GM19452 (cell line): ENCODE measurements at regions not wholly inside any gene's neighbourhood (a gene's known extent, or its start where the extent isn't known, plus 50 kb on each side); places are given as distances from the start of the nearest gene placed in this dataset.
A peak's percentile ranks its signal among the peaks of the same experiment; 100 is the strongest.

Experiments used
- ATAC-seq: cut with Tn5 transposase; IDR thresholded peaks from one replicate; pipeline ENCODE4 v1.9.1; 2021; ENCODE audit not compliant: unreplicated experiment

DNA sequence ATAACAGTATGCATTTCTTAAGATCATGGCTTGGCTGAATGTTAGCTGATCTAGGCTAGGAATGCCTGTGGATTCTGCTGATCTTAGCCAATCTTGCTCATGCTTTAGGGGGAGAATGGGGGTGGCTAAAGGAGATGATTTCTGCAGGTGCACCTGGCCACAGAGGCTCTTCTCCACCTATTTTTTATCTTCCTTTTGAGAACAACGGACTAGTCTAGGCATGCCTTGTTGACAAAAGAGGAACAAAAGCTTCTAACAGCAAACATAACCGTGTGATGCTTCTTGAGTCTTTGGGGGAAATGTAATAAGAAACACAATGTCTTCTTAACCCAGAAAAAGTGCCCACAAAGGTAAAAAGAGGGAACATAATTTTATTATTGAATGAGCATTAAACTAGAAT, 743.5 kb downstream of the ARAP2 start:
- ATAC-seq, result peak; percentile 61

DNA sequence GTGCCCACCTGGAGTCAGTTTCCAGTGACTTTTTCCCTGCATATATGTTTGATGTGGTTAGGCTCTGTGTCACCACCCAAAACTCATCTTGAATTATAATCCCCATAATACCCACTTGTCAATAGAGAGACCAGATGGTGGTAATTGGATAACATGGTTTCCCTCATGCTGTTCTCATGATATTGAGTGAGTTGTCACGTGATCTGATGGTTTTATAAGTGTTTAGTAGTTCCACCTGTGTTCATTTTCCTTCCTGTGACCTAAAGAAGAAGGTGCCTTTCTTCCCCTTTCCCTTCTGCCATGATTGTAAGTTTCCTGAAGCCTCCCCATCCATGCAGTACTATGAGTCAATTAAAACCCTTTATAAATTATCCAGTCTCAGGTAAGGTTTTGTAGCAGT, 740.9 kb downstream of the ARAP2 start:
- no peak for ATAC-seq

DNA sequence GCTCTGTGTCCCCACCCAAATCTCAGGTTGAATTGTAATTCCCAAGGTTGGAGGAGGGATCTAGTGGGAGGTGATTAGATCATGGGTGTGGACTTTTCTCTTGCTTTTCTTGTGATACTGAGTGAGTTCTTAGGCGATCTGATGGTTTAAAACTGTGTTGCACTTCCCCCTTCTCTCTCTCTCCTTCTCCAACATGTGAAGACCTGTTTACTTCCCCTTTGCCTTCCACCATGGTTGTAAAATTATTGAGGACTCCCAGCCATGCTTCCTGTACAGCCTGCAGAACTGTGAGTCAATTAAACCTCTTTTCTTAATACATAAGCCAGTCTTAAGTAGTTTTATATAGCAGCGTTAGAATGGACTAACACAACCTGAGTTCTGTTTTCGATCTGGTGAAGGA, 738.2 kb downstream of the ARAP2 start:
- ATAC-seq, result no peak

DNA sequence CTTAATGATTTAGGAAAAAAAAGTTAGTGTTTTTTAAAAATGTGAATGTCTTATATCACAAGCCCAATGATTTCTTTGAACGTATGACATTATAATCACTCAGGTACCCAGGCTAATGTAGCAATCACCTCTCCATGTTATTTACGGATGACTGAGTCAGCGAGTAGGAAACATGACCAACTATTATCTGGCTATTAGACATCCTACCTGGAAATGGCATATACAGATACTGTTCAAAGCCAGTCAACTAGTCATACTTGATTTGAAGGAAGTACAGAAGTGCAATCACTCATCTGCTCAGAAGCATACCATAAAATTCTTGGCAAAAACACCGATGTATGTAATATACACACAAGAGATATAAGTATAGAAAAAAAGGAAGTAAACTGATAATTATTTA, 732.5 kb downstream of the ARAP2 start:
- no peak for ATAC-seq

DNA sequence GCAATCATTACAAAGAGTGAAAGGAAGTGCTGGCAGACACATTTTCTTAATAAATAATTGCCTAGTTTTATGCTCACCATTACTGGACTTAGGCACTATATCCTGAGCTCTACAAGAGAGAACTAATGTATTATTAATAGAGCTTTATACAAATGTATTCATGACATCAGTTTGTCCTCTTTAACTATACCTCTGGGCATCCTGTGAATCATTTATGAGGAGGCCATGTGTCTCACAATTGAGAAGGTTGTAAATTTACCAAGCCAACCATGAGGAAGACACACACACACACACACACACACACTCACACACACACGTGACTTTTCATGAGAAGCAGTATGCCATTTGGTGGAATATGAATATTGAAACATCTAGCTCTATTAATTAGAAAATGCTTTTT, 728.2 kb downstream of the ARAP2 start:
- no peak for ATAC-seq

DNA sequence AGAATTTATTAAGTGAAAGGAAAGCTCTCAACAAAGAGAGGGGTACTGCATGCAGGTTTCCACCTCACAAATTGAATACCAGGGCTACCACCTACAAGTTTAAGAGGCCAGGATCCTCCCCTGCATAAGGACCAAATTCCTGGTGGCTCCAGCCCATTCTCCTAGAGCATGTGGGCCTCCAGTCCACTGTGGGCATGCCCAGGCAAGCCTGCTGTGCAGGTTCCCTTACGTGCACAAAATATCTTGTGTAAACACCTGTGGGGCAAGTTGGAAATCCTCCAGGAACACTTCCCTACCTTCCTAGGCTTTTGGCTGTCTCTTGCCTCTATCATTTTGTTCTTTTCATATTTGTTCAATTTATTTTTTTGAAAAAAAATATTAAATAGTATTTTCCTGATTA, 724.3 kb downstream of the ARAP2 start:
- ATAC-seq, result no peak

DNA sequence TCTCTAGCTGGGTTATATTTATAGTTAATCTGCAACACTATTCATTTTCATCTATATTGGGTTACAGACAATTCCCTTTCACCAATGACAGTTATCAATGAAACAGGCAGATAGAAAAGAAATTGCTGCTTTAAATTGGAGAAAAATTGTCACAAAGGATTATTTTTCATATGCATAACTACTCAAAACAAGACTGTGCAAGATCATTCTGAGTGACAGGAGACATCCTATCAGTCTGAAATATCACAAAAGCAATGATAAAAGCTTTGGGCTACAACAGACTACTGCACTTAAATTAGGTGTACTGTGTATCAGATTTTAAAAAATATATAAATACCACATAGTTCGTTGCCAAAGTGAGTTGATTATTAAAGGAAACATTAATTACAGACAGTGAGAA, 722.6 kb downstream of the ARAP2 start:
- no peak for ATAC-seq

DNA sequence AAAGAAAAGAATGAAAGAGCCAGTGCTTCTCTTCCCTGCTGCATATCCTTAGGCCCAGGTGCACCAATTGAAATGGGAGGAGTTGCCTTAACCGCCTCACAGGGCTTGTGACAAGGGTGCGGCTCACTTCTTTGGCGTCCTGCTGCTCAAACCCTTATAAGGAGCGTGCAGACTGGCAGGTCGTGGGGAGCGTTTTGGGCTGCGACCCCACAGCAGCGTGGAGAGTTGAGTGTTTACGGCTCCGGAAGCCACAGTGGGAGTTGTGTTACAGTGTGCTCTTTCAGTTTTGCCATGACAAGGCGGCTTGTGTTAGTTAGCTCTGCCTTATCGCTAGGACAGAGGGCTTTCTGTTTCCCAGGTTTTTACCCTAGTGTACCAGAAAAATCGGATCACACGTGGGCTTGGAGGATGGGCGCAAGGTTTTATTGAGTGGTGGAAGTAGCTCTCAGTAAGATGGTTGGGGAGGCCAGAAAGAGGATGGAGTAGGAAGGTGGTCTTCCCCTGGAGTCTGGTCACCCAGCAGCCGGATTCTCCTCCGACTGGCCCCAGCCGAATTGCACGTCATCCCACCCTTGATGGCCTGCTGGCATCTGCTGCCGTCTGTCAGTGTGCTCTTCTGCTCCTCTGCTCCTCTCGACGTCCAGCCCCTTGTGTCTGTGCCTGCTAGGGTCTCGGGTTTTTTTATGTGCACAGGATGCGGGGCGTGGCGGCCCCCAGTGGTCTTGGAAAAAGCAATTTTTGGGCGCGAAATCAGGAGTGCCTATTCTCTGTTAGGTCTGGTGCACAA, 718.9 kb downstream of the ARAP2 start:
- ATAC-seq, result no peak

DNA sequence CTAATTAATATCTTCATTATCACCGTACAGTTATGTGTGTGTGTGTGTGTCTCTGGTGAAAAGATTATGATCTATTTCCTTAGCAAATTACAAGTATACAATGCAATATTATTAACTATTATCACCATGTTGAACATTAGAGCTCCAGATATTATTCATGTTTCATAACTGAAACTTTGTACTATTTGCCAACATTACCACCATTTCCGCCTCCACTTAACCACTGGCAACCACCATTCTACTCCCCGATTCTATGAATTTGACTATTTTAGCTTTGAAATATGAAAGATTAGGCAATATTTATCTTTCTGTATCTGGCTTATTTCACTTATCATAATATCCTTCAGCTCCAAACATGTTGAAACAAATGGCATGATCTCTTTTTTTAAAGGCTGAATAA, 717.9 kb downstream of the ARAP2 start:
- ATAC-seq, result no peak

DNA sequence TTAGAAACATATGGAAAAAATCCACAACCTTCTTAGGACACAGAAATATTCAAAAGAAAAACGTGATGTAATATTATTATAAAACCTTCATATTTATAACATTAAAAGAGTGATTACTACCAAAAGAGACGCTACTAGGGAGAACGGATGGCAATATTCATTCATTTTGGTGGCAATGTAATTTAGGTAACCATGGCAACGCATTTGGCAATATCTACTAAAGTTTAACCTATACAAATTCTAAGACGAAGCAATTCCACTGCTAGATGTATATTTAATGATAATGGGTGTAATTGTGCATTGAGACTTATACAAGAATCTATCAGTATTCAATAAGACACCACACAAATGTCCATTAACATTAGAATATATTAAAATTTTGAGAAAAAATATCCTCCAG, 709.4 kb downstream of the ARAP2 start:
- no peak for ATAC-seq

DNA sequence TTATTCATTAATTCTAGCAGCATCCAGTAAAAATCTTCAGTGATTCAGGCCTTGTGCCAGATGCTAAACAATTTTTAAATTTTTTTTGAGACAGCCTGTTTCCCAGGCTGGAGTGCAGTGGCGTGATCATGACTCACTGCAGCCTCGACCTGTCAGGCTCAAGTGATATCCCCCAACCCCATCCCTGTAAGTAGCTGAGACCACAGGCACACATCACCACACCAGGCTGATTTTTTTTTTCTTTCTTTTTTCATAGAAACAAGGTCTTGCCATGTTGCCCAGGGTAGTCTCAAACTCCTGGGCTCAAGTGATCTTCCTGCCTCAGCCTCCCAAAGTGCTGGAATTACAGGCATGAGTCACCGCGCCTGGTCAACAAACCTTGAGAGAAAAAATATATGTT, 705.5 kb downstream of the ARAP2 start:
- no peak for ATAC-seq

DNA sequence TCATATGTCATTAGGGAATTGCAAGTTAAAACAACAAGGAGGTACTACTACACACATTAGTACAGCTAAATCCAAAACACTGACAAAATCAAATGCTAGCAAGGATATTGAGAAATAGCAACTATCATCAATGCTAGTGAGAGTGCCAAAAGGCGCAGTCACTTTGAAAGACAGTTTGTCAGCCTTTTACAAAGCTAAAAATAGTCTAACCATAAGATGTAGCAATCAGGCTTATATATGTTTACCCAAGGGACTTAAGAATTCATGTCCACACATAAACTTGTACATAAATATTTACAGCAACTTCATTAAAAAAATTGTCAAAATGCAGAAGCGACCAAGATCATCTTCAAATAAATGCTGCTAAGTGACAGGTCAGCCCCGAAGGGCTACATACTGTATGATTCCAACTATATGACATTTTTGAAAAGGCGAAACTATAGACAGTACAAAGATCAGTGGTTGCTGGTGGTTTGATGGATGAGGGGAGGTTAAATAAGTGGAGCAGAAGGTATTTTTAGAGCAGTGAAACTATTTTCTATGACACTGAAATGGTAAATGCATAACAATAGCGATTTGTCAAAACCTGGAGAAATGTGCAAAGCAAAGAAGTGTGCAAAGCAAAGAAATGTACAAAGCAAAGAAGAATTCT, 704.8 kb downstream of the ARAP2 start:
- ATAC-seq, result no peak

DNA sequence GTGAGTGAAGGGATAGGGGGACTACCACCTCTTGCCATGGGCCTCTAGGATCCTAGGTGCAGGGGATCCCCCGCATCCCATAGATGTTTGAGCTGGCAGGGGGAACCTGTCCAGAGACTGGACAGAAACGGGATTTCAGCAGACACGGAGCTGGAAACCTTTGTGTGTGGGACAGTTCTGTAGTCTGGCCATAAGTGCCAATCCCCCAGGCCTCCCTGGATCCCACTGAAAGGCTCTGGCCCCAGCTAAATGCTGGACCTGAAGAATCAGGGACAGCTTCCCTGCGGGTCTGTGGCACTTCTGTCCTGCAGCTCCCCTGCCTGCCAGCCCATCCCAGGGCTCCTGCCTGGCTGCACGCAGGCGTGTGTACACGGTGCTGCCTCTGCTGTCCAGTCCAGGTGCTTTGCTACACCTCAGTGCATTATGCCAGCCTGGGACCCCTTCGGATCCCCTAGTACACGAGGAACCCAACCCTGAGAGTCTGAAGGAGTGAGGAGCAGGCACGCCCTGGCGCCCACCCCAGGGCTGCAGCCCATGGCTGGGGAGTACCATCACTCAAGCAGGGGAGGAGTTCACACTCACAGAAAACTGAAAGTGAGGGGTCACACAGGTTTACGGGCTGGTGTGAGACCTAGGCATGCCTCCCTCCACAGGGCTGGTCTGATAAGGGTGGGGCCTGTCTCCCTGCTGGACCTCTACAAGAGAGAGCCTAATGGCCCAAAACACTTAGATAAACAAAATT, 703.0 kb downstream of the ARAP2 start:
- ATAC-seq, result no peak

DNA sequence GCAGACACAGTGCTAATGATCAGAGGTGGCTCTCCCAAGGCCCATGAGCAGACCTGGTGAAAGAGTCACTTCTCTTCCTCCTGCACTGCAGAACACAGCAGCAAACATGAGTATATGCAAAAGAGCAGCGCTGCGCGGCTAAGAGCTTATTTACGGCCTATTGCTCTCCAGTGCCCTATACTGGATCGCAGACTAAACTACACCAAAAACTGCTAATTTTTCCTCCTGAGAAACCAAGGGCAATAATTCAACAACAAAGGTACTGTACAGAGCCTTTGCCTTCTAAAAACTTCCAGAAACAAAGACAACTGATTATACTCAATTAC, 702.5 kb downstream of the ARAP2 start:
- no peak for ATAC-seq

DNA sequence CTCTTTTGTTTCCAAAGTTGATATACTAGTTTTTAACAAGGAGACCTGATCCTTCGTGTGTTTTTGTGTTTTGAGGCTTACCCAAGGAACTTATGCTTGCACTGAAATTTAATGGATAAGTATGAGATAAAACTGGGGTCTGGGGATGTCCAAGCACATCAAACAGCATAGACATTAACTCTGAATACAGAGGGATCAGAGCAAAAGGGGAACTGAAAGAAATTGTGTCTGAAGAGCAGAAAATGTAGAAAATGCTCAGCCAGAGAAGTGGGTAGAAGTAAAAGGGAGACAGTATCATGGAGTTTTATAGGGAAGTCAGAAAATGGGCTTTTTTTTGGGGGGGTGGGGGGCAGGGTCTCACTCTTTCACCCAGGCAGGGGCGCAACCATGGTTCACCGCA, 695.4 kb downstream of the ARAP2 start:
- no peak for ATAC-seq

DNA sequence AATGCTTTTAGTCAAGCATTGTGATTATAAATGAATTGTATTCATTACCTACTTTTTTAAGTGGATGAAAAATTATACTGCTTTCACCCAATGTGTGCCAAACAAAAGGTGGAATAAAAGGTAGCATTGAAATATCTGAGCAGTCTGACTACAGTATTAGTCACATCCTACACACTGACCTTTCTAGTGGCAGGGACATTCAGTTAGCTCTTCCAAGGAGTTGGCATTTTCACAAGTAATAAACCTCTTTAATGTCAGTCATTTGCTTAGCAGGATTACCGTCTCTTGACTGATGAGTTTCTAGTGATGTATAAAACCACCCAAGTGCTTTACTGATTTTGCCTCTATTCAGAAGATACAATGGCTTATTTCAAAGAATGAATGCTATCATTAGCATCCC, 687.9 kb downstream of the ARAP2 start:
- no peak for ATAC-seq

DNA sequence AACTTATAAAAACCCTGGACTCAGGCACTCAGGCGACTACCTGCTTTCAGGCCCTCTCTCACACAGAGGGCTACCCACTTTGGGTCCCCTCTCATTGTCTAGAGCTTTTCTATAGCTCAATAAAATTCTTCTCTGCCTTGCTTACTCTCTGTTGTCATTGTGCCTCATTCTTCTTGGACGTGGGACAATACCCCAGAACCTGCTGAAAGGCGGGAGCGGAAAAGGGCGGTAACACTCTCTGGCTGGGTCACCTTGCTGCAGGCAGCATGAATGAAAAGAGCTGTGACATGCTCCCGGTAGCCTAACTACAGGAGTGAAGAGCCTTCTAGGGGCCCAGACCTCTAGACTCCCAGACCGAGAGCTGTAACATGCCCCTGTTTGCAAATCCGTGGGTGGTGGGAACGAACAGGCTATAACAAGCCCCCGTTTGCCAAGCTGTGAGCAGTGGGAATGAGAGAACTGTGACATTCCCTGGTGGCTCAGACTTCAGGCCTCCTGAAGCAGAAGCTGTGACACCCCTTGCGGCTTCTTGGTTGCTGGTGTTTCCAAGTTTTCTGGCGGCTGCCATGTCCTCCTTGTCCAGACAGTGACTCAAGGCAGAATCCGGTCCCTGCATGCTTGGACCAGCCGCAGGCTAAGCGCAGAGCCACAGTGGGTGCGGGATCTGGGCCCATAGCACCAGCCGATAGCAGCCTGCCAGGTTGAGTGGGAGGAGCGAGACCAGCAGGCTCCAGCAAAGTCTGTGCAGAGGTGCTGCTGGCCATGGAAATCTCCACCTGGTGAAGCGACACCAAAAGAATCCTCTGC, 684.6 kb downstream of the ARAP2 start:
- no peak for ATAC-seq

DNA sequence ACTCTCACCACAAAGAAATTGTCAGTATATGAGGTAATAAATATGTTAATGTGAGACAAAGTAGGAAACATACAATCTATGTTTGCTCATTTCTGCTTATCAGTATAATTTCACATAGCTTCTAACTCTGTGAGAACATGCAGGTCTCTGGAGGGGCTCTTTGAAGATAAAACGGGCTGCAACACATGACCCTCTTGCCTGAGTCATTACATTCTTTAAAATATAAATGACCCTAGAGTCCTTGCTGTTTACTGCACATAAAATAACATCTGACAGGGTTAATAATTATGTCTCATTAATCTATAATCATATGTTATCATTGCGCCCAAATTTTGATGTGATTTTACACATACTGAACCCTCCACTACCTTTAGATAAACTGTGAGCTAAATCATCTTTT, 681.5 kb downstream of the ARAP2 start:
- no peak for ATAC-seq

DNA sequence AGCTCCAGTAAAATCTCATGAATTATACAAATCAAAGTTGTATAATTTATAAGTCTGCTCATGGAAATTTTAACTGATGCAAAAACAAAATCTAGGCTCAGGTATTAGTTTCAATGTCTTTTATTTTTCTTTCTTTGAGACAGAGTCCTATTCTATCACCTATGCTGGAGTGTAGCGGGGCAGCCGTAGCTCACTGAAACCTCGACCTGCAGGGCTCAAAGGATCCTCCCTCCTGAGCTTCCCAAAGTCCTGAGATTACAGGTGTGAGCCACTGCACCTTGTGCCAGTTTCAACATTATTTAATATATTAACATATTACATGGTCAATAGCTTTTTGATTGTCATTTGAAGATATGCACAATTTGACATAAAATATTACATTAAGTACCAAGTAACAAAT, 678.7 kb downstream of the ARAP2 start:
- no peak for ATAC-seq

DNA sequence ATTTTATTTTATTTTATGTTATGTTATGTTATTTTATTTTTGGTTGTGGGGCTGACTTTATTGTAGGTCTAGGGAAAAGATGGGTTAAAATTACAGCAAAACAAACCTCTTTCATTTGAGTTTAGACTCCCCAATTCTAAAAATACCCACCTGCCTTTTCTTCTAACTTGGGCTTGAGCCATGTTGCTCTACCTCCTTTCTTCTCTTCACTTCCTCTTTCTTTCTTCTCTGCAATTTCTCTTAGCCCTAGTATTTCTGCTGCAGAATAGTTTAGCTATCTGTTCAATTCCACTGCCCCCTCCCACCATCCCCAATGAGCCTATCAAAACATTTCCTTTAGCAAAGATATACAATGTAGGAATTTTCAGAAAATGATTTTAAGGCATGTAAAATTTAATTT, 653.3 kb downstream of the ARAP2 start:
- ATAC-seq, result no peak

DNA sequence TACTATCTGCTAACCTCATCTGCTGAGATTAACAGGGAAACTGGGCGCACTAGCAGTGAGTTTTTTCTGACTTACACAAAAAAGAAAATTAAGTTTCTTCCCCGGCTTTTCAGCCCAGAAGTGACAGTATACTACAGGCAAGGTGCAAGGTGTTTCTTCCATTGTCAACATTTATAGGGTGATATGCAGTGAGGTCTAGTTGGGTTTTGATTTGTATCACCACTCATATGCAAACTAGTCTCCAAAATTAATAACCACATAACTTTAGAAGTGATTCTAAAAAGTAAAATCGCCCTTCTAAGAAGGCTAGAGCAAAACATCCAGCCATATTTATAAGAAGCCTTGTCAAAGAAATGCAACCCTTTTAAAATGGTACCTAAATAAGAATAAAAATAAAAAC, 640.1 kb downstream of the ARAP2 start:
- ATAC-seq, result no peak

DNA sequence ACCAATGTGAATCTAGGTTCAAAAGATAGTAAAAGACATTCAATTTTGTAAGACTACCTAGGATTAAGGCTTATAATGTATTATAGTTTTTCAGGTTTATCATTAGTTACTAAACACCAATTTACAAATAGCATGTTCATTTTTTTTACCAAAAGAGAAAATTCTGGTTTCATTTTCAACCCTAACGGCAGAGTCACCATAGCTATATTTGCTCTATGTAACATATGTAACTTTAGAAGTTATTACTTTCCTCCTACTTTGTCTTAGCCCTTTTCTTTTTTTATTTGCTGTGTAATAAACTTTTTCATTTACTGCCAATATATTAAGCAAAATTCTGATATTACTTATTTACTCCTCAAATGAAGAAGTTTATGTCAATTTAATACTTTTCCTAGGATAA, 639.6 kb downstream of the ARAP2 start:
- no peak for ATAC-seq
